WTC11 (cell line): ENCODE measurements at regions not wholly inside any gene's neighbourhood (a gene's known extent, or its start where the extent isn't known, plus 50 kb on each side); places are given as distances from the start of the nearest gene placed in this dataset.

Source experiments
- ATAC-seq: fragments of 200-7000 bp; cut with Tn5 transposase; 2 replicates; pipeline ENCODE4 v1.10.0; 2021; ENCODE audit warnings: mild to moderate bottlenecking, moderate library complexity
- CTCF ChIA-PET: fragments of 300-600 bp; sonication (Branson Sonifier 250); formaldehyde crosslinking; loops from one replicate; lab custom pipeline; 2021; ENCODE audit warnings: antibody characterized with exemption; lab: Charles Lee
- POLR2A ChIA-PET: fragments of 350-600 bp; sonication (Branson Sonifier 250); formaldehyde crosslinking; loops from one replicate; lab custom pipeline; 2021; ENCODE audit warnings: antibody characterized with exemption; lab: Charles Lee
- DNase-seq: peaks from one replicate; pipeline ENCODE4 v3.0.0; 2021; ENCODE audit warnings: low spot score
- H3K27ac Mint-ChIP-seq: 2 replicates; pipeline ENCODE4 v1.8.0; 2021; ENCODE audit warnings: mixed read lengths
- H3K27me3 Mint-ChIP-seq: 2 replicates; pipeline ENCODE4 v1.8.0; 2021; ENCODE audit warnings: low read depth, mild to moderate bottlenecking, moderate library complexity, mixed read lengths
- H3K36me3 Mint-ChIP-seq: 2 replicates; pipeline ENCODE4 v1.8.0; 2021; ENCODE audit warnings: mixed read lengths
- H3K4me1 Mint-ChIP-seq: 2 replicates; pipeline ENCODE4 v1.8.0; 2022; ENCODE audit warnings: mixed read lengths
- H3K4me3 Mint-ChIP-seq: 2 replicates; pipeline ENCODE4 v1.8.0; 2021; ENCODE audit warnings: mild to moderate bottlenecking, moderate library complexity, mixed read lengths
- H3K9me3 Mint-ChIP-seq: 2 replicates; pipeline ENCODE4 v1.8.0; 2021; ENCODE audit warnings: mixed read lengths
- ATF3 ChIP-seq: sonication (generic); formaldehyde crosslinking; conservative IDR thresholded peaks from 2 replicates; pipeline ENCODE4 v1.8.1; 2022; ENCODE audit warnings: mild to moderate bottlenecking, missing genetic modification reagents
- E2F1 ChIP-seq: sonication (generic); formaldehyde crosslinking; IDR thresholded peaks from 2 replicates; pipeline ENCODE4 v1.8.0; 2022; ENCODE audit warnings: mild to moderate bottlenecking, missing genetic modification reagents
- FOXK1 ChIP-seq: sonication (generic); formaldehyde crosslinking; IDR thresholded peaks from 2 replicates; pipeline ENCODE4 v1.8.0; 2022; ENCODE audit warnings: mild to moderate bottlenecking, moderate library complexity, missing genetic modification reagents
- HMGA2 ChIP-seq: fragments of 250-450 bp; sonication (Bioruptor Pico); IDR thresholded peaks from 2 replicates; pipeline ENCODE4 v1.4.0; 2021; ENCODE audit warnings: mild to moderate bottlenecking, moderate library complexity
- KAT7 ChIP-seq: sonication (generic); formaldehyde crosslinking; IDR thresholded peaks from 2 replicates; pipeline ENCODE4 v1.8.1; 2023; ENCODE audit warnings: missing genetic modification reagents, mild to moderate bottlenecking, borderline replicate concordance
- NR2C2 ChIP-seq: sonication (generic); formaldehyde crosslinking; IDR thresholded peaks from 2 replicates; pipeline ENCODE4 v1.8.0; 2022; ENCODE audit warnings: mild to moderate bottlenecking, missing genetic modification reagents
- TEAD1 ChIP-seq: sonication (generic); formaldehyde crosslinking; IDR thresholded peaks from 2 replicates; pipeline ENCODE4 v1.8.0; 2022; ENCODE audit warnings: mild to moderate bottlenecking, missing genetic modification reagents
- TEAD4 ChIP-seq: sonication (generic); formaldehyde crosslinking; IDR thresholded peaks from 2 replicates; pipeline ENCODE4 v1.8.0; 2022; ENCODE audit warnings: mild to moderate bottlenecking, missing genetic modification reagents
- ZNF263 ChIP-seq: sonication (generic); formaldehyde crosslinking; IDR thresholded peaks from 2 replicates; pipeline ENCODE4 v1.8.1; 2022; ENCODE audit warnings: low read depth, mild to moderate bottlenecking, moderate library complexity, missing genetic modification reagents
- ZNF281 ChIP-seq: sonication (generic); formaldehyde crosslinking; IDR thresholded peaks from 2 replicates; pipeline ENCODE4 v1.8.0; 2023; ENCODE audit warnings: mild to moderate bottlenecking, missing genetic modification reagents
- ZNF532 ChIP-seq: fragments of 250-450 bp; sonication (Bioruptor Pico); IDR thresholded peaks from 2 replicates; pipeline ENCODE4 v1.9.0; 2021; ENCODE audit warnings: mild to moderate bottlenecking, borderline replicate concordance
- ZNF671 ChIP-seq: fragments of 250-450 bp; sonication (Bioruptor Pico); IDR thresholded peaks from 2 replicates; pipeline ENCODE4 v1.8.0; 2021; ENCODE audit warnings: mild to moderate bottlenecking
- TF ChIP-seq, protein P1 (sequence below): sonication (generic); formaldehyde crosslinking; conservative IDR thresholded peaks from 2 replicates; pipeline ENCODE4 v1.8.1; 2023; ENCODE audit warnings: mild to moderate bottlenecking, low read depth, missing genetic modification reagents, moderate library complexity
- TF ChIP-seq, protein P2 (sequence below): fragments of 250-450 bp; sonication (Bioruptor Pico); IDR thresholded peaks from 2 replicates; pipeline ENCODE4 v1.9.0; 2021; ENCODE audit warnings: mild to moderate bottlenecking

GRCh38 chr10:10527861-10528562 is 489.7 kb upstream of the CELF2 start:
- H3K4me1 Mint-ChIP-seq, result peaks cover 20% of the 10 kb centered on the region

DNA sequence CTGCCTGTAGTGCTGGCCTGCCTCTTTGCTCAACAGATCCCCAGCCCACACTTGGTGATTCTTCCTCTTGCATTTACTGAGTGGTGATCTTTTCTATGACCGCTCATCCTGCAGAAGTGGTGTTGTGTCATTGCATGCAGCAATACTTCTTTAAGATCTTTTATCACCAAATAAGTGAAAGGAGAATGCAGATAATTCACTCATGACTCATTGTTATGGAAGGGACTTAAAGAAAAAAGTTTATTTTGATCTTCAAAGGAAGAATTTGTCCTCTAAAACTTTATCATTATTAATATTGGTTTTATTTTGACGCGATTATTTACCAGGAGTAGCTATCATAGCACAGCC is 489.1 kb upstream of the CELF2 start:
- POLR2A ChIA-PET, result no interaction called here
- no peak for DNase-seq
- Mint-ChIP-seq H3K4me3 (no peak overlapping the region), H3K9me3 (no peaks in the 10 kb centered on the region), H3K27ac (no peak overlapping the region), H3K4me1 (peaks cover 22% of the 10 kb centered on the region), H3K27me3 (peaks cover 63% of the 10 kb centered on the region), H3K36me3 (no peaks in the 10 kb centered on the region)
- CTCF ChIA-PET, result interaction anchor here (0.6 to 1.4 kb wide), 2 partner anchors 520 to 1186 kb away, joined by 4 read pairs; no protein-coding TSS in a partner anchor
- no peak for ATAC-seq
- TF ChIP-seq FOXK1 (no peak), HMGA2 (CRISPR knock-in tag) (no peak), TEAD1 (no peak), NR2C2 (no peak), ATF3 (CRISPR knock-in tag) (no peak), ZNF263 (CRISPR knock-in tag) (no peak), E2F1 (CRISPR knock-in tag) (no peak), ZNF281 (CRISPR knock-in tag) (no peak), KAT7 (CRISPR knock-in tag) (no peak), ZNF671 (CRISPR knock-in tag) (no peak), ZNF532 (no peak)
- TF ChIP-seq, protein P1, sequence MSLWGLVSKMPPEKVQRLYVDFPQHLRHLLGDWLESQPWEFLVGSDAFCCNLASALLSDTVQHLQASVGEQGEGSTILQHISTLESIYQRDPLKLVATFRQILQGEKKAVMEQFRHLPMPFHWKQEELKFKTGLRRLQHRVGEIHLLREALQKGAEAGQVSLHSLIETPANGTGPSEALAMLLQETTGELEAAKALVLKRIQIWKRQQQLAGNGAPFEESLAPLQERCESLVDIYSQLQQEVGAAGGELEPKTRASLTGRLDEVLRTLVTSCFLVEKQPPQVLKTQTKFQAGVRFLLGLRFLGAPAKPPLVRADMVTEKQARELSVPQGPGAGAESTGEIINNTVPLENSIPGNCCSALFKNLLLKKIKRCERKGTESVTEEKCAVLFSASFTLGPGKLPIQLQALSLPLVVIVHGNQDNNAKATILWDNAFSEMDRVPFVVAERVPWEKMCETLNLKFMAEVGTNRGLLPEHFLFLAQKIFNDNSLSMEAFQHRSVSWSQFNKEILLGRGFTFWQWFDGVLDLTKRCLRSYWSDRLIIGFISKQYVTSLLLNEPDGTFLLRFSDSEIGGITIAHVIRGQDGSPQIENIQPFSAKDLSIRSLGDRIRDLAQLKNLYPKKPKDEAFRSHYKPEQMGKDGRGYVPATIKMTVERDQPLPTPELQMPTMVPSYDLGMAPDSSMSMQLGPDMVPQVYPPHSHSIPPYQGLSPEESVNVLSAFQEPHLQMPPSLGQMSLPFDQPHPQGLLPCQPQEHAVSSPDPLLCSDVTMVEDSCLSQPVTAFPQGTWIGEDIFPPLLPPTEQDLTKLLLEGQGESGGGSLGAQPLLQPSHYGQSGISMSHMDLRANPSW (CRISPR knock-in tag), result no peak
- TF ChIP-seq, protein P2, sequence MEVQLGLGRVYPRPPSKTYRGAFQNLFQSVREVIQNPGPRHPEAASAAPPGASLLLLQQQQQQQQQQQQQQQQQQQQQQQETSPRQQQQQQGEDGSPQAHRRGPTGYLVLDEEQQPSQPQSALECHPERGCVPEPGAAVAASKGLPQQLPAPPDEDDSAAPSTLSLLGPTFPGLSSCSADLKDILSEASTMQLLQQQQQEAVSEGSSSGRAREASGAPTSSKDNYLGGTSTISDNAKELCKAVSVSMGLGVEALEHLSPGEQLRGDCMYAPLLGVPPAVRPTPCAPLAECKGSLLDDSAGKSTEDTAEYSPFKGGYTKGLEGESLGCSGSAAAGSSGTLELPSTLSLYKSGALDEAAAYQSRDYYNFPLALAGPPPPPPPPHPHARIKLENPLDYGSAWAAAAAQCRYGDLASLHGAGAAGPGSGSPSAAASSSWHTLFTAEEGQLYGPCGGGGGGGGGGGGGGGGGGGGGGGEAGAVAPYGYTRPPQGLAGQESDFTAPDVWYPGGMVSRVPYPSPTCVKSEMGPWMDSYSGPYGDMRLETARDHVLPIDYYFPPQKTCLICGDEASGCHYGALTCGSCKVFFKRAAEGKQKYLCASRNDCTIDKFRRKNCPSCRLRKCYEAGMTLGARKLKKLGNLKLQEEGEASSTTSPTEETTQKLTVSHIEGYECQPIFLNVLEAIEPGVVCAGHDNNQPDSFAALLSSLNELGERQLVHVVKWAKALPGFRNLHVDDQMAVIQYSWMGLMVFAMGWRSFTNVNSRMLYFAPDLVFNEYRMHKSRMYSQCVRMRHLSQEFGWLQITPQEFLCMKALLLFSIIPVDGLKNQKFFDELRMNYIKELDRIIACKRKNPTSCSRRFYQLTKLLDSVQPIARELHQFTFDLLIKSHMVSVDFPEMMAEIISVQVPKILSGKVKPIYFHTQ (CRISPR knock-in tag), result no peak

More at GRCh38 chr10:10527861-10528562, 489.7 kb upstream of the CELF2 start:
- Mint-ChIP-seq H3K27ac (no peak overlapping the region), H3K4me3 (no peak overlapping the region), H3K36me3 (no peaks in the 10 kb centered on the region), H3K9me3 (no peaks in the 10 kb centered on the region), H3K27me3 (peaks cover 63% of the 10 kb centered on the region)
- TF ChIP-seq TEAD4 (CRISPR knock-in tag) (no peak), FOXK1 (peak; percentile 53; the same call in 1 of the 2 replicates)
- TF ChIP-seq, protein P1 (CRISPR knock-in tag), result no peak
- ChIA-PET POLR2A (no interaction called here), CTCF (interaction anchor here (0.6 to 1.4 kb wide), 2 partner anchors 519 to 1185 kb away, joined by 4 read pairs; no protein-coding TSS in a partner anchor)
- ATAC-seq, result peak; percentile 84
- no peak for DNase-seq
